NB4 (cell line): ENCODE measurements at regions not wholly inside any gene's neighbourhood (a gene's known extent, or its start where the extent isn't known, plus 50 kb on each side); places are given as distances from the start of the nearest gene placed in this dataset.

Source experiments
- CTCF ChIP-seq: IDR thresholded peaks from one replicate; pipeline ENCODE4 v1.5.1; 2012; ENCODE audit warnings: low read depth, low read length
- MAX ChIP-seq: IDR thresholded peaks from 2 replicates; pipeline ENCODE4 v1.6.1; 2011; ENCODE audit warnings: low read depth, low read length

GRCh38 chr18:67183398-67183797 is 333.1 kb downstream of the DSEL start:
- TF ChIP-seq CTCF (no peak), MAX (no peak)
